A549 (cell line): ENCODE measurements at regions not wholly inside any gene's neighbourhood (a gene's known extent, or its start where the extent isn't known, plus 50 kb on each side); places are given as distances from the start of the nearest gene placed in this dataset.

Source experiments
- ATAC-seq, 2 experiments: fragments of 200-7000 bp in 1 of 2; fragments of >200 bp in 1 of 2; cut with Nextera tagmentation in 1 of 2; cut with Tn5 transposase in 1 of 2; 3 replicates each; pipeline versions ENCODE4 v1.8.0 to v1.9.1; 2018 to 2020; ENCODE audit warnings: mild to moderate bottlenecking in 1 of 2, moderate library complexity in 1 of 2
- CTCF ChIA-PET: fragments of 300-600 bp; sonication (Branson Sonifier 250); formaldehyde crosslinking; extraction: SDS; loops from one replicate; lab custom pipeline; 2021; ENCODE audit warnings: antibody characterized with exemption, inconsistent platforms; lab: Yijun Ruan, JAX
- POLR2A ChIA-PET: fragments of 350-600 bp; formaldehyde crosslinking; extraction: SDS; loops from one replicate; lab custom pipeline; 2021; ENCODE audit warnings: antibody characterized with exemption, inconsistent platforms; lab: Yijun Ruan, JAX
- DNase-seq, 2 experiments: peaks; one replicate each; pipeline versions ENCODE4 v3.0.0 to v3.0.0-alpha.2; 2011 to 2016; ENCODE audit warnings: low read depth in 1 of 2, low spot score in 1 of 2
- FAIRE-seq: peaks from 2 replicates; lab custom pipeline; 2011; peaks lifted over from hg19 to GRCh38; lab: Jason Lieb, UNC
- H3K27ac ChIP-seq, 2 experiments: fragments of >200 bp; sonication (Bioruptor Twin); formaldehyde crosslinking; 3 replicates each; pipeline ENCODE4 v1.5.1; 2016 to 2017
- H3K4me1 ChIP-seq: fragments of >200 bp; sonication (Bioruptor Twin); formaldehyde crosslinking; 3 replicates; pipeline ENCODE4 v1.6.1; 2016
- H3K4me2 ChIP-seq: fragments of >200 bp; sonication (Bioruptor Twin); formaldehyde crosslinking; 3 replicates; pipeline ENCODE4 v1.6.1; 2016
- H3K4me3 ChIP-seq: fragments of >200 bp; sonication (Bioruptor Twin); formaldehyde crosslinking; 3 replicates; pipeline ENCODE4 v1.5.1; 2016
- H3K9me3 ChIP-seq: fragments of >200 bp; sonication (Bioruptor Twin); formaldehyde crosslinking; 3 replicates; pipeline ENCODE4 v1.6.1; 2016
- CBX2 ChIP-seq: fragments of 200-600 bp; sonication (generic); IDR thresholded peaks from 2 replicates; pipeline ENCODE4 v1.6.1; 2016; ENCODE audit warnings: low read depth, mild to moderate bottlenecking, borderline replicate concordance
- CEBPB ChIP-seq, 2 experiments: fragments of >200 bp in 1 of 2; sonication (Bioruptor Twin) in 1 of 2; formaldehyde crosslinking in 1 of 2; IDR thresholded peaks; 2 replicates each; pipeline ENCODE4 v1.6.1; 2012 to 2016
- CHD4 ChIP-seq: fragments of 200-600 bp; sonication (generic); IDR thresholded peaks from 2 replicates; pipeline ENCODE4 v1.6.1; 2016; ENCODE audit warnings: antibody characterized with exemption, mild to moderate bottlenecking, borderline replicate concordance
- EHF ChIP-seq: fragments of 250-450 bp; sonication (Bioruptor Pico); IDR thresholded peaks from 2 replicates; pipeline ENCODE4 v1.5.0; 2020; ENCODE audit warnings: mild to moderate bottlenecking
- EP300 ChIP-seq, 2 experiments: fragments of >200 bp; sonication (Bioruptor Twin); formaldehyde crosslinking; IDR thresholded peaks; 2 replicates in 1 of 2; 3 replicates in 1 of 2; pipeline ENCODE4 v1.6.1; 2016 to 2017
- HEYL ChIP-seq: fragments of 250-450 bp; sonication (Bioruptor Pico); IDR thresholded peaks from 2 replicates; pipeline ENCODE4 v1.8.0; 2021; ENCODE audit warnings: mild to moderate bottlenecking, moderate library complexity
- JUN ChIP-seq, 2 experiments: fragments of >200 bp; sonication (Bioruptor Twin); formaldehyde crosslinking; IDR thresholded peaks; 2 replicates in 1 of 2; 3 replicates in 1 of 2; pipeline ENCODE4 v1.6.1; 2016 to 2017
- JUNB ChIP-seq: fragments of >200 bp; sonication (Bioruptor Twin); formaldehyde crosslinking; IDR thresholded peaks from 2 replicates; pipeline ENCODE4 v1.6.1; 2016
- KDM5A ChIP-seq: fragments of 200-600 bp; sonication (generic); IDR thresholded peaks from 2 replicates; pipeline ENCODE4 v1.6.1; 2016; ENCODE audit warnings: antibody characterized with exemption, mild to moderate bottlenecking
- NFE2L2 ChIP-seq: fragments of 150-350 bp; conservative IDR thresholded peaks from 2 replicates; pipeline ENCODE4 v1.6.1; 2014; ENCODE audit warnings: low read length
- PHF8 ChIP-seq: fragments of 200-600 bp; sonication (generic); IDR thresholded peaks from 2 replicates; pipeline ENCODE4 v1.6.1; 2016; ENCODE audit warnings: low read depth, mild to moderate bottlenecking, antibody characterized with exemption, moderate library complexity, borderline replicate concordance
- RAD21 ChIP-seq, 2 experiments: fragments of >200 bp in 1 of 2; sonication (Bioruptor Twin) in 1 of 2; formaldehyde crosslinking in 1 of 2; IDR thresholded peaks in 1 of 2; conservative IDR thresholded peaks in 1 of 2; 2 replicates in 1 of 2; 3 replicates in 1 of 2; pipeline ENCODE4 v1.6.1; 2012 to 2018; ENCODE audit warnings: inconsistent platforms in 1 of 2
- RARB ChIP-seq: fragments of 250-450 bp; sonication (Bioruptor Pico); IDR thresholded peaks from 2 replicates; pipeline ENCODE4 v1.8.0; 2021; ENCODE audit warnings: mild to moderate bottlenecking, moderate library complexity
- SMC3 ChIP-seq: fragments of >200 bp; sonication (Bioruptor Twin); formaldehyde crosslinking; IDR thresholded peaks from 3 replicates; pipeline ENCODE4 v1.6.1; 2018; ENCODE audit warnings: inconsistent platforms
- TP53 ChIP-seq: fragments of 250-450 bp; sonication (Bioruptor Pico); IDR thresholded peaks from 2 replicates; pipeline ENCODE4 v1.5.0; 2021; ENCODE audit warnings: mild to moderate bottlenecking, moderate library complexity
- ZC3H11A ChIP-seq: fragments of 450-650 bp; IDR thresholded peaks from 2 replicates; pipeline ENCODE4 v1.6.1; 2014; ENCODE audit warnings: antibody characterized with exemption, mild to moderate bottlenecking
- ZFP36 ChIP-seq: fragments of 450-650 bp; IDR thresholded peaks from 2 replicates; pipeline ENCODE4 v1.6.1; 2014; ENCODE audit warnings: borderline replicate concordance; ENCODE audit not compliant: partially characterized antibody
- ZSCAN20 ChIP-seq: fragments of 250-450 bp; sonication (Bioruptor Pico); IDR thresholded peaks from 2 replicates; pipeline ENCODE4 v1.8.0; 2022; ENCODE audit warnings: mild to moderate bottlenecking, moderate library complexity
- WGBS: methylation state at CpG from one replicate; pipeline ENCODE4 v1.1.6; 2017; ENCODE audit errors: missing lambda C conversion rate; 5-methylcytosine and 5-hydroxymethylcytosine counted together
- TF ChIP-seq, protein P1 (sequence below): fragments of >200 bp; sonication (Bioruptor Twin); formaldehyde crosslinking; IDR thresholded peaks from 3 replicates; pipeline ENCODE4 v1.5.1; 2016
- TF ChIP-seq, protein P2 (sequence below): fragments of >200 bp; sonication (Bioruptor Twin); formaldehyde crosslinking; IDR thresholded peaks from 3 replicates; pipeline ENCODE4 v1.6.1; 2016
- TF ChIP-seq, protein P3 (sequence below): fragments of 200-600 bp; sonication (generic); IDR thresholded peaks from 2 replicates; pipeline ENCODE4 v1.6.1; 2016; ENCODE audit warnings: antibody characterized with exemption, mild to moderate bottlenecking, moderate library complexity

DNA sequence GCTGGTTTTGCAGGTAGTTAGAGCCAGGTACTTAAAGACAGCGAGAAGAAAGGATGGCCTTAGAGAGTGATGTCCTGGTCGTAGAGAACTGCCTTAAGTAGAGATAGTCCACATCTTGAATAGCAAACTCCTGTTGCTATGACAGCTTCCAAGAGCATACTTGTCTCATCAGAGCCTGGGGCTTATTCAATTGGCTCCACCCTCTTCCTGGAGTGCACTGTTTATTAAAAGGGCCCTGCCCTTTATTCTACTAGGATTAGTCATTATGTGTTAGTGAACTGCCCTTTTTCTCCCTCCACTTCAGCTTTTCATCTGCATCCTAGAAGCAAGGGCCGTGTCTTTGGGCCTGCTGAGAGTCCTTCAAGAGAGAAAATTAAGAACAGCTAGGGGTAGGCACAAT, 94.5 kb upstream of the EOLA2 start:
- POLR2A ChIA-PET = no interaction called here
- WGBS = 48% methylated on average over 3 of the region's 3 CpGs
- H3K4me2 ChIP-seq = peak overlapping the region; percentile 38
- H3K4me3 ChIP-seq = no peak overlapping the region
- FAIRE-seq (no peak), DNase-seq (peak in 1 of 2 experiments; percentile 42), ATAC-seq (peak; percentile 53 to 73; a peak in 4 of 6 replicates)
- peaks cover 37% of the 10 kb centered on the region for H3K4me1 ChIP-seq
- CTCF ChIA-PET = interaction anchor here (1.1 kb wide), 2 partner anchors 14 to 331 kb away, joined by 3 read pairs; no protein-coding TSS in a partner anchor
- H3K27ac ChIP-seq = peak overlapping the region in 1 of 2 experiments; percentile 22; a peak in 1 of 6 replicates
- TF ChIP-seq, protein P1, sequence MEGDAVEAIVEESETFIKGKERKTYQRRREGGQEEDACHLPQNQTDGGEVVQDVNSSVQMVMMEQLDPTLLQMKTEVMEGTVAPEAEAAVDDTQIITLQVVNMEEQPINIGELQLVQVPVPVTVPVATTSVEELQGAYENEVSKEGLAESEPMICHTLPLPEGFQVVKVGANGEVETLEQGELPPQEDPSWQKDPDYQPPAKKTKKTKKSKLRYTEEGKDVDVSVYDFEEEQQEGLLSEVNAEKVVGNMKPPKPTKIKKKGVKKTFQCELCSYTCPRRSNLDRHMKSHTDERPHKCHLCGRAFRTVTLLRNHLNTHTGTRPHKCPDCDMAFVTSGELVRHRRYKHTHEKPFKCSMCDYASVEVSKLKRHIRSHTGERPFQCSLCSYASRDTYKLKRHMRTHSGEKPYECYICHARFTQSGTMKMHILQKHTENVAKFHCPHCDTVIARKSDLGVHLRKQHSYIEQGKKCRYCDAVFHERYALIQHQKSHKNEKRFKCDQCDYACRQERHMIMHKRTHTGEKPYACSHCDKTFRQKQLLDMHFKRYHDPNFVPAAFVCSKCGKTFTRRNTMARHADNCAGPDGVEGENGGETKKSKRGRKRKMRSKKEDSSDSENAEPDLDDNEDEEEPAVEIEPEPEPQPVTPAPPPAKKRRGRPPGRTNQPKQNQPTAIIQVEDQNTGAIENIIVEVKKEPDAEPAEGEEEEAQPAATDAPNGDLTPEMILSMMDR = no peak
- TF ChIP-seq RARB (CRISPR knock-in tag) (no peak), TP53 (CRISPR knock-in tag) (no peak), CEBPB (IDR thresholded peaks at IDR 0.05) (no peak), ZSCAN20 (CRISPR knock-in tag) (no peak), RAD21 (conservative IDR thresholded peaks at IDR 0.05 in 1 of 2, IDR thresholded peaks at IDR 0.05 in 1 of 2) (no peak), NFE2L2 (no peak), ZC3H11A (no peak), ZFP36 (no peak), SMC3 (no peak), CHD4 (no peak), JUN (IDR thresholded peaks at IDR 0.05) (no peak), KDM5A (no peak), EHF (CRISPR knock-in tag) (no peak), JUNB (no peak)
- TF ChIP-seq, protein P2, sequence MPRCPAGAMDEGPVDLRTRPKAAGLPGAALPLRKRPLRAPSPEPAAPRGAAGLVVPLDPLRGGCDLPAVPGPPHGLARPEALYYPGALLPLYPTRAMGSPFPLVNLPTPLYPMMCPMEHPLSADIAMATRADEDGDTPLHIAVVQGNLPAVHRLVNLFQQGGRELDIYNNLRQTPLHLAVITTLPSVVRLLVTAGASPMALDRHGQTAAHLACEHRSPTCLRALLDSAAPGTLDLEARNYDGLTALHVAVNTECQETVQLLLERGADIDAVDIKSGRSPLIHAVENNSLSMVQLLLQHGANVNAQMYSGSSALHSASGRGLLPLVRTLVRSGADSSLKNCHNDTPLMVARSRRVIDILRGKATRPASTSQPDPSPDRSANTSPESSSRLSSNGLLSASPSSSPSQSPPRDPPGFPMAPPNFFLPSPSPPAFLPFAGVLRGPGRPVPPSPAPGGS = no peak
- TF ChIP-seq, protein P3, sequence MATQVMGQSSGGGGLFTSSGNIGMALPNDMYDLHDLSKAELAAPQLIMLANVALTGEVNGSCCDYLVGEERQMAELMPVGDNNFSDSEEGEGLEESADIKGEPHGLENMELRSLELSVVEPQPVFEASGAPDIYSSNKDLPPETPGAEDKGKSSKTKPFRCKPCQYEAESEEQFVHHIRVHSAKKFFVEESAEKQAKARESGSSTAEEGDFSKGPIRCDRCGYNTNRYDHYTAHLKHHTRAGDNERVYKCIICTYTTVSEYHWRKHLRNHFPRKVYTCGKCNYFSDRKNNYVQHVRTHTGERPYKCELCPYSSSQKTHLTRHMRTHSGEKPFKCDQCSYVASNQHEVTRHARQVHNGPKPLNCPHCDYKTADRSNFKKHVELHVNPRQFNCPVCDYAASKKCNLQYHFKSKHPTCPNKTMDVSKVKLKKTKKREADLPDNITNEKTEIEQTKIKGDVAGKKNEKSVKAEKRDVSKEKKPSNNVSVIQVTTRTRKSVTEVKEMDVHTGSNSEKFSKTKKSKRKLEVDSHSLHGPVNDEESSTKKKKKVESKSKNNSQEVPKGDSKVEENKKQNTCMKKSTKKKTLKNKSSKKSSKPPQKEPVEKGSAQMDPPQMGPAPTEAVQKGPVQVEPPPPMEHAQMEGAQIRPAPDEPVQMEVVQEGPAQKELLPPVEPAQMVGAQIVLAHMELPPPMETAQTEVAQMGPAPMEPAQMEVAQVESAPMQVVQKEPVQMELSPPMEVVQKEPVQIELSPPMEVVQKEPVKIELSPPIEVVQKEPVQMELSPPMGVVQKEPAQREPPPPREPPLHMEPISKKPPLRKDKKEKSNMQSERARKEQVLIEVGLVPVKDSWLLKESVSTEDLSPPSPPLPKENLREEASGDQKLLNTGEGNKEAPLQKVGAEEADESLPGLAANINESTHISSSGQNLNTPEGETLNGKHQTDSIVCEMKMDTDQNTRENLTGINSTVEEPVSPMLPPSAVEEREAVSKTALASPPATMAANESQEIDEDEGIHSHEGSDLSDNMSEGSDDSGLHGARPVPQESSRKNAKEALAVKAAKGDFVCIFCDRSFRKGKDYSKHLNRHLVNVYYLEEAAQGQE = no peak
- TF ChIP-seq, all 56 proteins: peak for 0
- peaks cover 14% of the 10 kb centered on the region for H3K9me3 ChIP-seq

DNA sequence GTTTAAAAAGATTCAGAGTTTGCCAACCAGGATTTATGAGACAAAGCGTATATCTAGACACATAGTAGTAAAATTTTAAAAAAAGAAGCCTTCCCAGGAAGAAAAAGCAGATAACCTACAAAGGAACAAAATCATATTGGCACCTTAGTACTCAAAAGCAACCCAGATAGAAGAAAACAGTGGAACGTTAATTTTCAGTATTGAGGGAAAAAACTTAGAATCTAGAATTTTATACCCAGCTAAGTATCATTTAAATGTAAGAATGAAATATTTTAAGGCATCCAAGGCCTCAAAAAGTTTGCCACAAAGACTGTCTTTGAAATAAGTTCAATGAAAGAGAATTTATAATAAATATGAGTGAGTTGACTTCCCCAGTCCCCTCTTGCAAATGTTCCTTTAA, 96.5 kb upstream of the EOLA2 start:
- TF ChIP-seq PHF8 (no peak), CBX2 (no peak), ZC3H11A (no peak), EP300 (IDR thresholded peaks at IDR 0.05) (no peak), HEYL (CRISPR knock-in tag) (no peak)
- no peak for ATAC-seq
- H3K4me2 ChIP-seq = no peak overlapping the region
- 91% methylated on average over 2 of the region's 2 CpGs for WGBS
- no peak for FAIRE-seq
- no peak for DNase-seq
- H3K9me3 ChIP-seq = peaks cover 14% of the 10 kb centered on the region
- no peak overlapping the region for H3K4me3 ChIP-seq
- CTCF ChIA-PET = no interaction called here
- POLR2A ChIA-PET = no interaction called here
- peaks cover 53% of the 10 kb centered on the region for H3K4me1 ChIP-seq
- H3K27ac ChIP-seq = peak overlapping the region; percentile 69 to 85; a peak in 4 of 6 replicates
